GM19328 (cell line): ENCODE measurements at regions not wholly inside any gene's neighbourhood (a gene's known extent, or its start where the extent isn't known, plus 50 kb on each side); places are given as distances from the start of the nearest gene placed in this dataset.

Source experiments
- ATAC-seq: cut with Tn5 transposase; IDR thresholded peaks from one replicate; pipeline ENCODE4 v1.9.1; 2021; ENCODE audit warnings: mild to moderate bottlenecking, moderate library complexity; ENCODE audit not compliant: unreplicated experiment

DNA sequence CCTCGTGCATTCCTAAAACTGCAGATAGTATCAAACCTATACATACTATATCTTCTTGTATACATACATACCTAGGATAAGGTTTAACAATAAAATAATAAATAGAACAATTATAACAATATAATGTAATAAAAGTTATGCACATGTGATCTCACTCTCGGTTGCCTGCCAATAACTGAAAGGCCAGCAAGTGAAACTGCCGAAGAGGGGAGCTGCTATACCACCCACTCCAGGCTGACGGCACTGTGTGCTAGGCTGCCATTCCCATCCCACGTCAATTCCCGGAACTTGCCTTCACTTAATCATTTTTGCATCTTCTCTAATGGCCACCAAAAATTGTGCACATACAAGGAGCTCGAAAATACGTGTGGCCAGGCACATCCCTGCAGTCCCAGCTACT lies 451.1 kb upstream of the FAT1 start:
- ATAC-seq: no peak

DNA sequence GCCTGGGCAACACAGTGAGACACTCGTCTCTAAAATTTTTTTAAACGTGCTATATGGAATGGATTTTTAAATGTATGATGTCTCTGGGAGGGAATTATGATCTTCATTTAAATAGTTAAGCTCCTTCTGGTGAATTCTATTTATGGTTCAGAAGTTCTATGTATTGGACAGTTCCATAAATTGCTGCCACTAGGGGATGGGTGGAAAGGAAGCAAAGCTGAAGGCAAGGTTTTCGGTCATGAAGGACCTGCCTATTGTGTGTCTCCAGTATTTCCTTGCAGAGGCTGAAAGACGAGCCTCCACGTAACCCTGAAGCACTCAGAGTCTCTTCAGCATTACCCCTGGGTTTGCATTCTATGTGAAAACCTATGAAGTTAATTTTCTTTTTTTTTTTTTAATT lies 451.5 kb upstream of the FAT1 start:
- ATAC-seq: no peak

DNA sequence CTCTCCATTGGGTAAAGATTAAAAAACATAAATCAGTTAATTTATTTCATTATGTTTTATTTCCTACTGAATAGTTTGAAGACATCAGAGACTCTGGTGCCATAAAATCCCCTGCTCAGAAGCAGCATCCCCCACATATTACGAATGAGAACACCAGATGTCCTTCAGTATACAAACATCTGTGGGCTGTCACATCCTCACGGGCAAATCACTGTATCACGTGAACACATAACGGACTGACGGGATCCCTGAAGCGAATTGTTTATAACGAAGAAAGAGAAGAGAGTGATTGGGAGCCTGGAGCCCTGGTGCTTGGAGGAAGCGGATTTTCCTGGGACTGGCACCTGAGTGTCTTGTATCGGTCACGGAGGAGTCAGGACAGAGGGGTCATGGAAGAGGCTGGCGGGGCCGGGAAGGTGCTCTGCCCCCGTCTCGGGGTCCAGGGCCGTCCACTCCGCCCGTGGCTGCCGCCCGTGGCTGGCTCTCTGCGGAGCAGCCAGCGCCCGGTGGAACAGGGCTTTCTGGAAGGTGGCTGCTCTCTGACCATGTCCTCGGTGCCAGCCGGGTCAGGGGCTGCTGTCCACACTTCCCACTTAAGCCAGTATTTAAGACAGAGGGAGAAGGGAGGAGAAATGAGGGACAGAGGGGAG lies 452.7 kb upstream of the FAT1 start:
- no peak for ATAC-seq

DNA sequence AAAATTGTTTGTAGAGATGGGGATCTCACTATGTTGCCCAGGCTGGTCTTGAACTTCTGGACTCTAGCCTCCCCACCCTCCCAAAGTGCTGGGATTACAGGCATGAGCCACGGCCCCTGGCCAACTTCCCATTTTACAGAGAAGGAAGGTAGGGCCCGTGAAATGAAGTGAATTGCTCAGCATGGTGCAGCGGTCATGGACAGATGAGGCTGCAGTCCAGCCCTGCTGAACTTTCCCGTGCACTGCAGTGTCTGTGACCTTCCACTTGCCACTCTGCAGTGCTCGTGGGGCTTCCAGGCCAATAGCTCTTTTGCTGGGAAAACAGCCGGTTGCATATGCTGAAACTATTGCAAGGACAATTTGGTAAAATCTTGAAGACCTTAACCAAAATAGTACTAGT lies 454.4 kb upstream of the FAT1 start:
- no peak for ATAC-seq

DNA sequence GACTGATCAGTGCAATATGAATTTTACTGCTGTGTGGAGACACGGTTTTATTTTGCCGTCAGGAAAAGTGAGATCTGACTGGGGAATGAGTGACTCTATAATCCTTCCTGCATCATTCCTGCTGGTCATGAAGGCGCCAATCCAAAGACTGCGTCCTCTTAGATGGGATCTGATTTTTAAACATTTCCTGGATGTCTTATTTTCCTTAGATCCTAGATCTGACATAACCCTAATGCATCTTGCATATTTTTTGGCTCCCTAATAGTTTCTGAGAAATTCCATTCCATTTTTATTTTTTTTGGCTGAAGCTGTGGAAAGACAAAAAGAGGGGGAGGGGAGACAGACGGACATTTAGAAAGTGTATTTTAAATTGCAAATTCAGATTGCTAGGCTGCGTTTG lies 454.9 kb upstream of the FAT1 start:
- ATAC-seq: no peak

DNA sequence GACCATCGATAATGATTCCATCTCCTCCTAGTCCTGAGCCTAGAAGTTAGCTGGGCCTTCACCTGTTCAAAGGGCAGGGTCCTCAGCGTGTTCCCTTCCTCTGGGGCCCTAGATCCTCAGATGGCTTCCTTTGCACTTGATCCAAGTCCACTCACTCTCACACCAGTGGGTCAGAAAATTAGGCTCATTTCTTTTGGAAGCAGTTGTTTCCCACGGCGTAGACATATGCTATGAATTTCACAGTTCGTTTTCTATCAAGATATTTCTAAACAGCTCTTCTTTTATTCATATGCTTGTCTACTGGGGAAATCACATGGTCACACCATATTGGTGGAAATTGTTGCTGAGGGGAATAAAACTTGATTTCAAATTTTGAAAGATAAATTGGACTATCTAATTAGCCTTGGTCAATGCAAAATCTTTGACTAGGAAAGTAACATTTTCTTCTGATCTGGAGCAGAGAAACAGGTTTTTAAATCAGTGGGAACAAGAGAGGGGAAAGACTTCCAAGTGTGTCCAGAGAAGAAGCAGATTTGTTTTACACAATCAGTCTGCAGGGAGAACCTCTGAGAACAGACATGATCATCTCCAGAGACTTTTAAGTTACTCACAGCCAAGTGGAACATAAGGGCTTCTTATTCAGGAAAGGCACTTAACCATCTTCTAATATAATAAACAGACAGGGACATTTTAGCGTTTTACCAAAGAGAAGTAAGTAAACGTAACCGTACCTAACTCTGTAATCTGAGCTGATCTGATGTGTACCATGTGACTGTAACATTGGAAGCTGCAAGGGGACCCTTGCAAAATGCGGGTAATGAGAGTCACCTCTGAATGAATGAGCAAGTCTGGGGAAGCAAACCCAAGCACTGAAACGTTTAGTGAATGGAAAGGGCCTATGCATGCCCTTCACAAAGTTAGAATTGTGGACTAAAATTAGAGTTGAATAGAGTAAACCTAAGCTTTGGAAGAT lies 455.7 kb upstream of the FAT1 start:
- no peak for ATAC-seq

DNA sequence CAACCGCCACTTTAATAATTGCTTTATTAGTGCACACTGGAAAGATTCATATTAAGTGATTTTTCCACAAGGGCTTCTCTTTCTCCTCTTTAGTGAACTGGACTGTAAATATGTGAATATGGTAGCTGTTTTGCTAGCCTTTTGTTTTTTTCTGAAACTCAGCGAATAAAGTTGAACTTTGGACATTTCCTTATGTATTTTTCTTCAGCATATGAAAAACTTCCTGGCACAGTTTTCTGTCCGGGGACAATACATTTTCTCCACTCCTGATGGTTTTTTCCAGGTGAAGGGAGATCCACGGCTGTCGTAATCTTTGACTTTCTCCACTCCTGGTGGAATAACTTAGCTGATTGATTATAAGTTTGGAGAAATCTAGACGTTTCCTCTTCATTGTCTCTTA lies 457.4 kb upstream of the FAT1 start:
- no peak for ATAC-seq

DNA sequence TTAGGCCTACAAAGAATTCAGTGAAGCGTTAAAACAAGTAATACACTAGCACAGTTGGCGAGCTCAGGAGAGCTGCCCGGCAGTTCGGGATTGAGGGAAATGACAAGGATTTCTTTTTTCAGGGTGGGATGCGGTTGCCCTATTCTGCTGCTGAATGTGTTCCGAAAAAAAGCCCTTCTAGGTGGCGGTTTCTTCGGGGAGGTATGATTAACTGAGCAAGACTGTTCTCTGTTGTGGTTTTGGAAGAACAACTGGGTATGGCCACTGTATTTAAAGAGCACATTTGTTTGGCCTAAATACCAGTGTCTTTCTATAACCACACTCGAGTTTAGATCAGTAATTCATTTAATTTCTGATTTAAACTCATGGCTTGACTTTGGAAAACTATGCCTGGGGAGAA lies 459.7 kb upstream of the FAT1 start:
- no peak for ATAC-seq

DNA sequence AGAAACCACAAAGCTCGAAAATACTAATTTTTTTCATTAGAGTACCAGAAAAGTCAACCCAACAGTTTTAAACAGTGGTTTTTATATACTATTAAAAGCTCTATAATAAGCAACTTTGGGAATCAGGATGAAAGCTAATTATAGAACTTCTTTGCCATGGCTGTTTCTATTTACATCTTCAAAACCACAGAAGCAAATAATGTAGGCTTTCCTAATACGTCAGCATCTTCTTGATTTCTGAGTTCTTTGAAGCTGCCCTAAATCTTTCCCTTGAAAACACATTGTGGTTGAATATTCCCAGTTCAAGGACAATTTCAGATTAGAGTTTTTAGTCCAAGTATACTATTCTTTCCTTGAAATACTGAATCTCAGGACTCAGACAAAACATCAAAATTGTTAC lies 460.2 kb upstream of the FAT1 start:
- no peak for ATAC-seq

DNA sequence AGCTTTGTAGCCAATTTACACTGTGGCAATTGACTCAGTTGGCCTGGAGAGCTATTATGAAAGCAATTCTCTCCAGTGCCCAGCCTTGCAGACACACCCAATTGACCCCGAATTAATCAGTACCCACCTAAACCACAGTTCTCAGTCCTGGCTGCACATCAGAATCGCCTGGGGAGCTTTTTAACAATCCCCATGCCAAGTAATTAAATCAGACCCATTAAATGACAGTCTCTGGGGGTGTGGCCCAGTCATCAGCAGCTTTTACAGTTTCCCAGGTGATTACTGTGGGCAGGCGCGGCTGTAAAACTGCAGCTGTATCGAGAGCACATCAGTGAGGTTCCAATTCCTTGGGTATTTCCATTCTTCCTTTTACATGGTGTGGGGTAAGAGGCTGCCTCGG lies 460.9 kb upstream of the FAT1 start:
- ATAC-seq: no peak

DNA sequence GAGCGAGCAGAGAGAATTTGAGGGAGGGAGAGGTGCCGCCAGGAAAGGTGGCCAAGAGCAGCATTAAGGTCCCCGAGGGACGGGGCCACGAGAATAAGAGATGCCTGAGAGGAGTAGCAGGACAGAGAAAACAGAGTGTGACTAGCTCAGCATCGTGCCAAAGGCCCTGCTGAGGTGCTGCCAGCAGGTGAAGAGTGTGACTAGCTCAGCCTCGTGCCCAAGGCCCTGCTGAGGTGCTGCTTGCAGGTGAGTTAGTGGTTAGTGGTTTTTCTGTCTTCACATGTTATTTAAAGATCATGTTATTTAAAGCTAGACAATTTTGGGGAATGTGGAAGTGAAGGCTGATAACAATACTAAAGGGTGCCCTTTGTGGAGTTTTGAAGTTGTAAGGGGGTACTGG lies 464.5 kb upstream of the FAT1 start:
- no peak for ATAC-seq

DNA sequence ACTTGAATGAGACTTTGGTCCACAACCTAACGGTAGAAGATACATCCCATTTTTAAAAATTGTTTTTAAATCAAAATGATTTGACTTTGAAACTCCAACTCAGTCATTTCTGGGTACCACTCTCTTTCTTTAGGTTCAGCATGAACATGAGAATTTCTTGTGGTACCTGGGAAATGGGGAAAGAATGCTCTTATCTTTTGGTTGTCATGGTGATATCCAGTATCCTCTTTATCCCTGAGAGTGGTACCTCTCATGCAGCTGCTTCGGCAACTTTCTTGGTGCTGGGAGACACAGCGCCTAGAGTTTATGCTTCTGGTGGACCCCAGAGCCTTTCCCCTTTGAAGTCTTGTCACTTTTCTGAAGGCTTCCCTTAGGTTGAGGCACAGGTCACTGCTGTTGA lies 465.1 kb upstream of the FAT1 start:
- no peak for ATAC-seq

DNA sequence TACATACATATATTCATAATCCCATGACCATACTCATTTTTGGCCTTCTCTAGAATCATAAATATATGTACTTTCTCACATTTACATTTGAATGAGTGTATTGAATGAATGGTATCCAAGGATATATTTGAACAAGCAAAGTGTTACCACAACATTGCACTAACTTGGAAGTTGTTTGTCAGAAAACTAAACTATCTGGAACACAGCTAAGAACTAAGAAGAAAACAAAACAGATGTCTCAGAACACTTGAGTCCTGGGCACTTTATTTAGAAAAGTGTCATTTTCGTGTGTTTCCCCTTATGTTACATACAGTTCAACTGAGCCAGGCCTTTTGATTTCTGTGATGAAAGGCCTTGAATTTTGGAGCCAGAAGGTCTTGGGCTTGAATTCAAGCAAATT lies 466.7 kb upstream of the FAT1 start:
- no peak for ATAC-seq

DNA sequence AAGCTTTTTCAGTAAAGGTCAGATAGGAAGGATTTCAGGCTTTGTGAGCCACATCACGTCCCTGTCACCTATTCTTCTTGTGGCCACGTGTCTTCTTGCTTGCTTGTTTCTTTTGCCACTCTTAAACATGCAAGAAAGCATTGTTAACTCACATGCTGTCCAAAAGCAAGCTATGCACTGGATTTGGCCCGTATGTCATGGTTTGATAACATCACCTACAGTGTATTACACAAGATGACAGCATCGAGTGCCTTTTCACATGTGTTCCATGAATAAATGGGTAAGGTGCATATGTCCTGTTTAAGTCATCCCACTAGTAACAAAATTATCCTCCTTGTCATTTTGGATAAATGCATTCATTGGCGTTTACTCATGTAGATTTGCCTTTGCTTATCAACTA lies 468.0 kb upstream of the FAT1 start:
- ATAC-seq: no peak

DNA sequence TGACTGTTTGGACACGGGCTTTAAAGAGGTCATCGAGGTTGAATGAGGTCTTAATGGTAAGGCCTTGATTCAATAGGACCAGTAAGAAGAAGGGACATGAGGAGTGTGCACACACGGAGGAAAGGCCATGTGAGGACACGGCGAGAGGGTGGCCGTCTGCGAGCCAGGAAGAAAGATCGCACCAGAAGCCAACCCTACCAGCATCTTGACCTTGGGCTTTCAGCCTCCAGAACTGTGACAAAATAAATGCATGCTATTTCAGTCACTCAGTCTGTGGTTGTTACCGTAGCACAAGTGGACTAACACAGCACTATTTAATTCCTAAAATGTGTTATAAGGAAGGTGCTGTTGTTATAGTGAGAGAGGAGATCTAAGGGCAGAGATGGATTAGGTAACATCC lies 468.6 kb upstream of the FAT1 start:
- no peak for ATAC-seq

DNA sequence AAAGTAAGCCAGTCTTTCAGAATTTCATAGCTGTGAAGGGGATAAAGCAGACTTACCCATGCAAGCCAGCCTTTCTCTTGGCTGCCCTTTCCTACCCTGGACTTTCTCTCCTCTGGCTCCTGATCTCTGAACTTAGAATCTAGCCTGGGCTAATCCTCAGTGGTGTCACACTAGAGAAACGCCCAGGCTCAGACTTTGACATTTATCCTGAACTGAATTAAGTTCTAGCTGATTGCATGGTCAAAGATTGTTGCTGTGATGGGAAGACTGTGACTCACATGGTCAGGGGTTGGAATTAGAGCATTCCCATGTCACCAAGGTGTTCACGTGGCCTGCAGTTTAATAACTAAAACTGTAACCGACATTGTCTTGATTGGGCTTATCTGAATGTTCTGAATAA lies 469.5 kb upstream of the FAT1 start:
- ATAC-seq: no peak

DNA sequence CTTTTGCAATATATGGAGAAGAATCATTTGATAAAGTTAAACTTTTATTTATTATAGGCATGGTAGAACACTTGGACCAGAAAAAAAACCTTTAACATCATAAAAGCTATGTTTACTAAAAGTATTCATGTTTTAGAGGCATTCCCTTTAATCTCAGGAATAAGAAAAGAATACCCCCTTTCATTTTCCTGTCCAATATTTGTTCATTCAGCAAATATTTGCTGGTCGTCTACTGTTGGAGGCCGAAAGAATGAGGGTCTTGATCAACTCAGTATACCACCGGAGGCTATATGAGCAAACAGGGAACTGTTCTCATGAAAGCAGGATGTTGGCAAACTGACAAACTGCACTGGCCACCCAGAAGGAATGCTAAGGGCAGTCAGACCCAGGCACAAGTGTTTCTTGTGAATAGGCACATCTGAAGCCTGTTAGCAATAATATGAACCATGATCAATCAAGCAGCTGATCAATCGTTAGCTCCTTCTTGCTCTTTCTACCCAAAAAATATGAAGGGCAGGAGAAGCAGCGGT lies 480.8 kb upstream of the FAT1 start:
- no peak for ATAC-seq

DNA sequence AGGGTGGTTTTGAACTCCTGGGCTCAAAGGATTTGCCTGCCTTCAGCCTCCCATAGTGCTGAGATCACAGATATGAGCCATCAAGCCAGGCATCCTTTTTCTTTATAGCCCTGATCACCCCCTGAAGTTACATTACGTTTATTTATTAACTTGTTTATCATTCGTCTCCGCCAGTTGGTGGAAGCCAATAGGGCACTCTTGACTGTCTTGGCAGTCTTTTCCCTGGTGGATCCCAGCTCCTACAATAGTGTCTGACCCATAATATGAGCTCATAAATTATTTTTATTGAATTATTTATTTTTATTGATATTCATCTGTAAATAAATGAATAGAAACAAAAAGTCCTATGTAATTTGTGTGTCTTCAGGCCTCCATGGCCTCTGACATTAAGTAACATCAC lies 484.3 kb upstream of the FAT1 start:
- ATAC-seq: no peak

DNA sequence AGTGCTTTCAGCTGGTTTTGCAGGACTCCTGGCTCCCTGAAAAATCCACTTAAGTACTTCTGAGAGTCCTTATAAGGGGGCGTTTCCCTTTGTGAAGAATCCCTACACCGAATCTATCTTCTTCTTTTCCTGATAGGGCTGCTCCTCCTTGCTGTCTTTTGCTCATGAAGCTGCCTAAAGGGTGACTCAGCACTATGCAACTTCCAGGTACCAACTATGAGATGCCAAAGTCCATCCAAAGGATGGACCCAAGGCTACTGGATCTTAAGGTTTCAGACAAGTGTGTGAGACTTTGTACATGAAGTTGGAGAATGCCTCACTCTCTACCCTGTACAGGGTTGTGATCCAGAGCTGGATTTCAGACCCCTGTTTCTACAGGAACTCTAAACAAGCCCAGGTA lies 485.0 kb upstream of the FAT1 start:
- no peak for ATAC-seq

DNA sequence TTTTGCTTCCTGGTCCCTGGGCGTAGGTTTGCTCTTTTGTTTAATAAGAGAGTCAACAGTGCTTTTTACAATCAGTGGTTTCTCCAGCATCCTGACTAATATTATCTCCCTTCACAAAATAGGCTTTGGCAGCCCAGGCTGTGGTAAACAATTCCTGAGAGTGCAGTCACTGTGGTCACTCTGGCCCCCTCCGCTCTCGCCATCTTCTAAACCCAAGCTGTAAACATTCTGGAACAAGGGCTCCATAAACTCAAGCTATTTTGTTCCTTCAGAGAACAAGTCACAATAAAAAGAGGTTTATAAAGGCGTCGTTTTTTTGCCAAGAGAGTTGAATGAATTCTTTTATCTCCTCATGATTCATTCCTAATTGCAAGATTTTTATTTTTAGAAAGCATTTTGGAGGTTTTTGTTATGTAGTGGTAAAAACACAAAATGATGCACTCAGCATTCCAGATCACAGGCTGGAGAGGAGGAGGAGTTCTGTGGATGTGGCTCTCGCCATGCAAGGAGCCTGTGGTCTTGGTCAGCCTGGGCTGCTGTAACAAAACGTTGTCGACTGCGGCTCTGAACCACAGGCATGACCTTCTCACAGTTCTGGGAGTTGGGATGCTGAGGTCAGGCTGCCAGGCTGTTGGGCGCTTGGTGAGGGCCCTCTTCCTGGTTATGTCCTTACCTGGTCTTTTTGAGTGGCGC lies 486.4 kb upstream of the FAT1 start:
- no peak for ATAC-seq

DNA sequence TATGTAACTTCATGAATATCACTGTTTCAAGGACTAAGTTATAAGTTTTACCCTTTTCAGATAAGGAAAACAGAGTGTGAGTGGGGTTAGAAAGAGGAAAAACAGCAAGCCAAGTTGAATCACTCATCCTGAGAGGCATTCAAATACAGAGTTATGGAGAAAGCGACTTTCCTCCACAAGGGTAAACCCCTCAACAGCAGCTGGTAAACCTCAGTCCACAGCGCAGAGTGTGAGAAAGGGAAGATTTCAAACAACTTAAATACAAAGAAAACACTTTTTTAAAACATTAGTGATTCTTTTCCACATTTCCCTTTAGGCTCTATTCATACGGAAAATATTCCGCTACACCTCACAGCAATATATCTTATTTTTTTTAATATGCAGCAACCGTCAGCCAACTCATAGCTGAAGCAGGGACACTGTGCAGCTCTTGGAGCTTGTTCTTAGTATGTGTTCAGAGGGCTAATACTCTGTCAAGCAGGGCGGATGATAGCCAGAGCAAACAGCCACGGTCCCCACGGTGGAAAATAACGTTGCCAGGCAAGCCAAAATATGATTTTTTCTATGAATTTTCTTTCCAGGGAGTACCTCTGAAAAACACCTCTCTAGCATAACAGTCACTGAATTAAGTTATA lies 488.9 kb upstream of the FAT1 start:
- ATAC-seq: no peak
